ENCODE measurements at regions not wholly inside any gene's neighbourhood (a gene's known extent, or its start where the extent isn't known, plus 50 kb on each side); places are given as distances from the start of the nearest gene placed in this dataset.

DNA sequence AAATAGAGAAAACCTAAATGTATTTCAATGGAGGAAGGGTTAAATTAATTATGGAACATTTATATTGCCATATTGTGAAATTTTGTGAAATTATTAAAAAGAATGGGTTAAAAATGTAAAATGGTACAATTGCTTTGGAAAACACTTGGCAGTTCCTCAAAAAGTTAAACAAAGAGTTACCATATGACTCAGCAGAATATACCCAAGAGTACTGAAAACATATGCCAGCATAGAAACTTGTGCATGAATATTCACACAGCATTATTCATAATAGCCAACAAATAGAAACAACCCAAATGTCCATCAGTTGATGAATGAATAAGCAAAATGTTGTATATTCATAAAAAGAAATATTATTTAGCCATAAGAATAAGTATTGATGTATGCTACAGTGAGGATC, 181.0 kb upstream of the MAST4 start:
- no peak overlapping the region for H3K9ac ChIP-seq (ENCODE audit: low read length)
- TF ChIP-seq, protein P1, sequence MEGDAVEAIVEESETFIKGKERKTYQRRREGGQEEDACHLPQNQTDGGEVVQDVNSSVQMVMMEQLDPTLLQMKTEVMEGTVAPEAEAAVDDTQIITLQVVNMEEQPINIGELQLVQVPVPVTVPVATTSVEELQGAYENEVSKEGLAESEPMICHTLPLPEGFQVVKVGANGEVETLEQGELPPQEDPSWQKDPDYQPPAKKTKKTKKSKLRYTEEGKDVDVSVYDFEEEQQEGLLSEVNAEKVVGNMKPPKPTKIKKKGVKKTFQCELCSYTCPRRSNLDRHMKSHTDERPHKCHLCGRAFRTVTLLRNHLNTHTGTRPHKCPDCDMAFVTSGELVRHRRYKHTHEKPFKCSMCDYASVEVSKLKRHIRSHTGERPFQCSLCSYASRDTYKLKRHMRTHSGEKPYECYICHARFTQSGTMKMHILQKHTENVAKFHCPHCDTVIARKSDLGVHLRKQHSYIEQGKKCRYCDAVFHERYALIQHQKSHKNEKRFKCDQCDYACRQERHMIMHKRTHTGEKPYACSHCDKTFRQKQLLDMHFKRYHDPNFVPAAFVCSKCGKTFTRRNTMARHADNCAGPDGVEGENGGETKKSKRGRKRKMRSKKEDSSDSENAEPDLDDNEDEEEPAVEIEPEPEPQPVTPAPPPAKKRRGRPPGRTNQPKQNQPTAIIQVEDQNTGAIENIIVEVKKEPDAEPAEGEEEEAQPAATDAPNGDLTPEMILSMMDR (IDR thresholded peaks at IDR 0.05; ENCODE audit: insufficient read depth, low read depth, low read length) = no peak
- no peak for TF ChIP-seq EZH2 (IDR thresholded peaks at IDR 0.05; ENCODE audit: insufficient read depth, low read length)
- Mint-ChIP-seq H3K9me3 (ENCODE audit: unreplicated experiment) (no peaks in the 10 kb centered on the region), H3K4me1 (ENCODE audit: low read depth, unreplicated experiment) (no peaks in the 10 kb centered on the region), H3K4me3 (ENCODE audit: unreplicated experiment) (no peak overlapping the region), H3K27me3 (ENCODE audit: low read depth, unreplicated experiment) (peaks cover 2% of the 10 kb centered on the region), H3K27ac (ENCODE audit: unreplicated experiment) (no peak overlapping the region), H3K36me3 (ENCODE audit: low read depth, unreplicated experiment) (no peaks in the 10 kb centered on the region)
- H4K20me1 ChIP-seq (ENCODE audit: insufficient read depth, low read length) = no peaks in the 10 kb centered on the region
- H3K4me1 ChIP-seq (ENCODE audit: insufficient read depth, low read length) = no peaks in the 10 kb centered on the region
- no peaks in the 10 kb centered on the region for H3K36me3 ChIP-seq (ENCODE audit: insufficient read depth, low read length)
- H3K27ac ChIP-seq (ENCODE audit: low read depth, low read length) = no peak overlapping the region
- no peaks in the 10 kb centered on the region for H3K27me3 ChIP-seq (ENCODE audit: insufficient read depth, low read length)
- H3K4me2 ChIP-seq (ENCODE audit: low read length) = no peak overlapping the region
- no peak overlapping the region for H3K4me3 ChIP-seq (ENCODE audit: insufficient read depth, low read depth, low read length)
- H3K79me2 ChIP-seq (ENCODE audit: insufficient read depth, low read length) = no peaks in the 10 kb centered on the region
- FAIRE-seq = no peak
- DNase-seq (ENCODE audit: low read depth) = no peak
- no peak overlapping the region for H2AFZ ChIP-seq (ENCODE audit: low read depth, low read length)
- no peaks in the 10 kb centered on the region for H3K9me3 ChIP-seq (ENCODE audit: insufficient read depth, low read depth, low read length)

DNA sequence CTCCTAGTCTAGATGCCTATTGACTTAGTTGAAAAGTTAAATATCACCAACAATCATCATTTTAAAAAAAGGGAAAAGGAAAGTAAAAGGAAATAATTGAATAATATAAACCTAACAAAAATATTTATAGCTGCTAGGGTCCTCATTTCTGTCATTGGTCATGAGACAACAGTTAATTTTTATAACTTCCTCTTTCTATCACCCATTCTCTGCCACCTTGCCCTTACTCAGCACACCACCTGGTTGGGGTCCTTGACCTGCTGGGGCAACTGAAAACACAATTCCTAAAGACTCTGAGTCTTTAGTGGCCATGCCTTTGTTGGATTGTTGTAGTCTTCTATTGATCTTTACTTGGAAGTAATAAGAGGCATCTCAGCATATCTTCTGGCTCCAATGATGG, 179.5 kb upstream of the MAST4 start:
- FAIRE-seq (no peak), DNase-seq (ENCODE audit: low read depth) (no peak)
- Histone ChIP-seq H3K27me3 (ENCODE audit: insufficient read depth, low read length) (no peaks in the 10 kb centered on the region), H4K20me1 (ENCODE audit: insufficient read depth, low read length) (no peaks in the 10 kb centered on the region), H3K79me2 (ENCODE audit: insufficient read depth, low read length) (no peaks in the 10 kb centered on the region), H3K4me3 (ENCODE audit: insufficient read depth, low read depth, low read length) (no peak overlapping the region), H2AFZ (ENCODE audit: low read depth, low read length) (no peak overlapping the region), H3K9me3 (ENCODE audit: insufficient read depth, low read depth, low read length) (no peaks in the 10 kb centered on the region), H3K27ac (ENCODE audit: low read depth, low read length) (no peak overlapping the region), H3K4me2 (ENCODE audit: low read length) (no peak overlapping the region), H3K9ac (ENCODE audit: low read length) (no peak overlapping the region), H3K4me1 (ENCODE audit: insufficient read depth, low read length) (no peaks in the 10 kb centered on the region), H3K36me3 (ENCODE audit: insufficient read depth, low read length) (no peaks in the 10 kb centered on the region)
- no peak for TF ChIP-seq EZH2 (IDR thresholded peaks at IDR 0.05; ENCODE audit: insufficient read depth, low read length)
- TF ChIP-seq, protein P1 (IDR thresholded peaks at IDR 0.05; ENCODE audit: insufficient read depth, low read depth, low read length) = no peak
- Mint-ChIP-seq H3K27ac (ENCODE audit: unreplicated experiment) (no peak overlapping the region), H3K27me3 (ENCODE audit: low read depth, unreplicated experiment) (peaks cover 2% of the 10 kb centered on the region), H3K4me3 (ENCODE audit: unreplicated experiment) (no peak overlapping the region), H3K9me3 (ENCODE audit: unreplicated experiment) (peaks cover 2% of the 10 kb centered on the region), H3K36me3 (ENCODE audit: low read depth, unreplicated experiment) (no peaks in the 10 kb centered on the region), H3K4me1 (ENCODE audit: low read depth, unreplicated experiment) (no peaks in the 10 kb centered on the region)

DNA sequence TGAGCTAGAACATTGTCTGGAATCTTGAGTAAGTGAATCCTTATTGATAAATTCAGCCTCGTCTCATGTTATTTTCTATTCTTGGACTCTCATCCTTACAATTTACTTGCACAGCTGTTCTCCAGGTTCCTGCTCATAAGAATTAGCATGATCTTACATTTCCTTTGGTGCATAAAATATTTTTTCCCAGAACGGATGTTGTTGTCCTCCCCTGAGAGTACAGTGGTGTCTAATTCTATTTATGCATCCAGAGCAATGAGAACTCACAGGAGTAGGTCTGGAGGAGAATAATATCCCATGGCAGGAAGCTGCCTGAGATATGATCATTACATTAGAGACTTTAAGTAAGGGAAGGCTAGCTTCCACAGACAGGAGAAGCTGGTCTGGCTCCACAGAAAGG, 178.4 kb upstream of the MAST4 start:
- Mint-ChIP-seq H3K36me3 (ENCODE audit: low read depth, unreplicated experiment) (no peaks in the 10 kb centered on the region), H3K27ac (ENCODE audit: unreplicated experiment) (no peak overlapping the region), H3K4me1 (ENCODE audit: low read depth, unreplicated experiment) (no peaks in the 10 kb centered on the region), H3K9me3 (ENCODE audit: unreplicated experiment) (peaks cover 5% of the 10 kb centered on the region), H3K27me3 (ENCODE audit: low read depth, unreplicated experiment) (peaks cover 2% of the 10 kb centered on the region), H3K4me3 (ENCODE audit: unreplicated experiment) (no peak overlapping the region)
- Histone ChIP-seq H2AFZ (ENCODE audit: low read depth, low read length) (no peak overlapping the region), H3K9me3 (ENCODE audit: insufficient read depth, low read depth, low read length) (no peaks in the 10 kb centered on the region), H3K4me3 (ENCODE audit: insufficient read depth, low read depth, low read length) (no peak overlapping the region), H3K36me3 (ENCODE audit: insufficient read depth, low read length) (no peaks in the 10 kb centered on the region), H3K9ac (ENCODE audit: low read length) (no peak overlapping the region), H3K27ac (ENCODE audit: low read depth, low read length) (no peak overlapping the region), H3K4me2 (ENCODE audit: low read length) (no peak overlapping the region), H3K79me2 (ENCODE audit: insufficient read depth, low read length) (no peaks in the 10 kb centered on the region), H4K20me1 (ENCODE audit: insufficient read depth, low read length) (no peaks in the 10 kb centered on the region), H3K4me1 (ENCODE audit: insufficient read depth, low read length) (no peaks in the 10 kb centered on the region), H3K27me3 (ENCODE audit: insufficient read depth, low read length) (no peaks in the 10 kb centered on the region)
- FAIRE-seq (no peak), DNase-seq (ENCODE audit: low read depth) (no peak)
- TF ChIP-seq, protein P1 (IDR thresholded peaks at IDR 0.05; ENCODE audit: insufficient read depth, low read depth, low read length) = no peak
- TF ChIP-seq EZH2 (IDR thresholded peaks at IDR 0.05; ENCODE audit: insufficient read depth, low read length) = no peak

All from astrocyte (in vitro differentiated cells and primary cell).